ENCODE measurements at regions not wholly inside any gene's neighbourhood (a gene's known extent, or its start where the extent isn't known, plus 50 kb on each side); places are given as distances from the start of the nearest gene placed in this dataset.

DNA sequence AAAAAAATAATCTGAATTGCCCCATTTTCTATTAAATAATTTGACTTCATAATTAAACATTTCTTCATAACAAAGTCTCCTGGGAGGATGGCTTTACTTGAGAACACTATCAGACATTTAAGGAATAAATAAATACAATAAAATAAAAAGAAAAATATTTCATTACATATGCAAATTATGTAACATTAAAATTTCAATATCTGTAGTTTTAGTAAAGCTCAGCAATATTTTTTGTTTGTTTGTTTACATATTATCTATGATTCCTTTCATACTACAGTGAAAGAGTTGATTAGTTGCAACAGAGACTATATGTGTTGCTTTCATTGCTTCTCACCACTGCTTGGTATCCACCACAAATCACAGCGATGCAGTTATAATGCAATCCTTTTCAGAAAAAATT, 474.9 kb upstream of the GJE1 start:
- Mint-ChIP-seq H3K4me1 (ENCODE audit: low read depth, unreplicated experiment) (no peaks in the 10 kb centered on the region), H3K27ac (ENCODE audit: unreplicated experiment) (no peak overlapping the region)

DNA sequence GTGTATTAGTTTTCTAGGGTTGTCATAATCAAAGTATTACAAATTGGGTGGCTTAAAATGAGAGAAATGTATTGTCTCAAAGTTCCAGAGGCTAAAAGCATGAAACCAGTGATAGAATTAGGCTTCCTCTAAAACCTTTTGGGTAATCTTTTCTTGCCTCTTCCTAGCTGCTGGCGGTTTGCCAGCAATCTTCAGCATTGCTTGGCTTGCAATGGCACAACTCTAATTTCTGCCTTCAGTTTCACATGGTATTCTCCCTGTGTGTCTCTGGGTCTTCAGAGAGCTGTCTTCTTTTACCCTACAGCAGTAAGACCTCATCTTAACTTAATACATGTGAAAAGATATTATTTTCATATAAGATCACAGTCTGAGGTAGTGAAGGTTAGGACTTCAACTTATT, 479.1 kb upstream of the GJE1 start:
- TF ChIP-seq, protein P1, sequence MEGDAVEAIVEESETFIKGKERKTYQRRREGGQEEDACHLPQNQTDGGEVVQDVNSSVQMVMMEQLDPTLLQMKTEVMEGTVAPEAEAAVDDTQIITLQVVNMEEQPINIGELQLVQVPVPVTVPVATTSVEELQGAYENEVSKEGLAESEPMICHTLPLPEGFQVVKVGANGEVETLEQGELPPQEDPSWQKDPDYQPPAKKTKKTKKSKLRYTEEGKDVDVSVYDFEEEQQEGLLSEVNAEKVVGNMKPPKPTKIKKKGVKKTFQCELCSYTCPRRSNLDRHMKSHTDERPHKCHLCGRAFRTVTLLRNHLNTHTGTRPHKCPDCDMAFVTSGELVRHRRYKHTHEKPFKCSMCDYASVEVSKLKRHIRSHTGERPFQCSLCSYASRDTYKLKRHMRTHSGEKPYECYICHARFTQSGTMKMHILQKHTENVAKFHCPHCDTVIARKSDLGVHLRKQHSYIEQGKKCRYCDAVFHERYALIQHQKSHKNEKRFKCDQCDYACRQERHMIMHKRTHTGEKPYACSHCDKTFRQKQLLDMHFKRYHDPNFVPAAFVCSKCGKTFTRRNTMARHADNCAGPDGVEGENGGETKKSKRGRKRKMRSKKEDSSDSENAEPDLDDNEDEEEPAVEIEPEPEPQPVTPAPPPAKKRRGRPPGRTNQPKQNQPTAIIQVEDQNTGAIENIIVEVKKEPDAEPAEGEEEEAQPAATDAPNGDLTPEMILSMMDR (IDR thresholded peaks at IDR 0.05; ENCODE audit: insufficient read depth in 1 of 2, low read depth in 1 of 2, low read length in 1 of 2, severe bottlenecking in 1 of 2, unreplicated experiment in 1 of 2), result no peak
- no peaks in the 10 kb centered on the region for H3K9me3 Mint-ChIP-seq (ENCODE audit: unreplicated experiment)
- no peak overlapping the region for H3K27ac Mint-ChIP-seq (ENCODE audit: unreplicated experiment)
- CTCF ChIA-PET, result no interaction called here
- Histone ChIP-seq H3K36me3 (ENCODE audit: control insufficient read depth, insufficient read depth, low read length) (no peaks in the 10 kb centered on the region), H3K27me3 (replicated peaks; ENCODE audit: control insufficient read depth, insufficient read depth, low read length) (no peaks in the 10 kb centered on the region), H3K9me3 (no peaks in the 10 kb centered on the region), H3K4me1 (no peaks in the 10 kb centered on the region), H3K4me3 (ENCODE audit: low read depth, low read length) (no peak overlapping the region)
- no peaks in the 10 kb centered on the region for H3K36me3 Mint-ChIP-seq (ENCODE audit: insufficient read depth, unreplicated experiment)
- no peak for DNase-seq
- H3K4me1 Mint-ChIP-seq (ENCODE audit: low read depth, unreplicated experiment), result no peaks in the 10 kb centered on the region
- H3K4me3 Mint-ChIP-seq (ENCODE audit: unreplicated experiment), result no peak overlapping the region
- no peaks in the 10 kb centered on the region for H3K27me3 Mint-ChIP-seq (ENCODE audit: insufficient read depth, unreplicated experiment)
- POLR2A ChIA-PET, result no interaction called here
- no TSS peak for BruUV-seq (replicated peaks)
- intact Hi-C loops (cut with micrococcal nuclease; ENCODE audit: unreplicated experiment), result no loop called here

More for the DNA sequence above, 474.9 kb upstream of the GJE1 start:
- TF ChIP-seq, protein P1 (IDR thresholded peaks at IDR 0.05; ENCODE audit: insufficient read depth in 1 of 2, low read depth in 1 of 2, low read length in 1 of 2, severe bottlenecking in 1 of 2, unreplicated experiment in 1 of 2), result no peak
- no peaks in the 10 kb centered on the region for H3K36me3 Mint-ChIP-seq (ENCODE audit: insufficient read depth, unreplicated experiment)
- H3K27me3 Mint-ChIP-seq (ENCODE audit: insufficient read depth, unreplicated experiment), result no peaks in the 10 kb centered on the region
- Histone ChIP-seq H3K9me3 (no peaks in the 10 kb centered on the region), H3K27me3 (replicated peaks; ENCODE audit: control insufficient read depth, insufficient read depth, low read length) (no peaks in the 10 kb centered on the region), H3K4me1 (no peaks in the 10 kb centered on the region), H3K4me3 (ENCODE audit: low read depth, low read length) (no peak overlapping the region), H3K36me3 (ENCODE audit: control insufficient read depth, insufficient read depth, low read length) (no peaks in the 10 kb centered on the region)
- BruUV-seq (replicated peaks), result no TSS peak
- ChIA-PET CTCF (no interaction called here), POLR2A (no interaction called here)
- DNase-seq, result no peak
- intact Hi-C loops (cut with micrococcal nuclease; ENCODE audit: unreplicated experiment), result no loop called here
- H3K4me3 Mint-ChIP-seq (ENCODE audit: unreplicated experiment), result no peak overlapping the region
- no peaks in the 10 kb centered on the region for H3K9me3 Mint-ChIP-seq (ENCODE audit: unreplicated experiment)

DNA sequence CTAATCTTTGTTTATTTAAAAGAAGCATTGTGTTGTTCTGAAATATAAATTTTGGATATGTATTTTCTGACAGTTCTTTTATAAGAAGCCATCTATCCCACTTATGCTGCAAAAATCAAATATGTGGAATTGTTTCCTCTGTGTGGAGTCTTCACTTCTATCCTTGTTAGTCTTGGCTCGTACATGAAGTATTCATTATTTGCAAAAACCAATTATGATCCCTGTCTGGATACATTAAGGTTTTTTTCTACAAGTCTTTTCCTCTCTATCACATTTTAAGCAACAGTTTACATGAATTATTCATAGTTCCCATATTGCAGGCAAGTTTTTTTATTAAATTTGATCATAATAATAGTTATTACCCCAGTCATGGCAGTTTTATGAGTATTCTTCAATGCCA, 490.8 kb upstream of the GJE1 start:
- Mint-ChIP-seq H3K27ac (ENCODE audit: unreplicated experiment) (no peak overlapping the region), H3K27me3 (ENCODE audit: insufficient read depth, unreplicated experiment) (no peaks in the 10 kb centered on the region), H3K9me3 (ENCODE audit: unreplicated experiment) (no peaks in the 10 kb centered on the region), H3K36me3 (ENCODE audit: insufficient read depth, unreplicated experiment) (no peaks in the 10 kb centered on the region), H3K4me3 (ENCODE audit: unreplicated experiment) (no peak overlapping the region), H3K4me1 (ENCODE audit: low read depth, unreplicated experiment) (no peaks in the 10 kb centered on the region)
- Histone ChIP-seq H3K4me3 (ENCODE audit: low read depth, low read length) (no peak overlapping the region), H3K9me3 (no peaks in the 10 kb centered on the region), H3K36me3 (ENCODE audit: control insufficient read depth, insufficient read depth, low read length) (no peaks in the 10 kb centered on the region), H3K4me1 (no peaks in the 10 kb centered on the region), H3K27me3 (replicated peaks; ENCODE audit: control insufficient read depth, insufficient read depth, low read length) (no peaks in the 10 kb centered on the region)
- ChIA-PET POLR2A (no interaction called here), CTCF (no interaction called here)
- TF ChIP-seq, protein P1 (IDR thresholded peaks at IDR 0.05; ENCODE audit: insufficient read depth in 1 of 2, low read depth in 1 of 2, low read length in 1 of 2, severe bottlenecking in 1 of 2, unreplicated experiment in 1 of 2), result no peak
- no TSS peak for BruUV-seq (replicated peaks)
- intact Hi-C loops (cut with micrococcal nuclease; ENCODE audit: unreplicated experiment), result no loop called here
- DNase-seq, result no peak
